ENCODE measurements at regions not wholly inside any gene's neighbourhood (a gene's known extent, or its start where the extent isn't known, plus 50 kb on each side); places are given as distances from the start of the nearest gene placed in this dataset.

DNA sequence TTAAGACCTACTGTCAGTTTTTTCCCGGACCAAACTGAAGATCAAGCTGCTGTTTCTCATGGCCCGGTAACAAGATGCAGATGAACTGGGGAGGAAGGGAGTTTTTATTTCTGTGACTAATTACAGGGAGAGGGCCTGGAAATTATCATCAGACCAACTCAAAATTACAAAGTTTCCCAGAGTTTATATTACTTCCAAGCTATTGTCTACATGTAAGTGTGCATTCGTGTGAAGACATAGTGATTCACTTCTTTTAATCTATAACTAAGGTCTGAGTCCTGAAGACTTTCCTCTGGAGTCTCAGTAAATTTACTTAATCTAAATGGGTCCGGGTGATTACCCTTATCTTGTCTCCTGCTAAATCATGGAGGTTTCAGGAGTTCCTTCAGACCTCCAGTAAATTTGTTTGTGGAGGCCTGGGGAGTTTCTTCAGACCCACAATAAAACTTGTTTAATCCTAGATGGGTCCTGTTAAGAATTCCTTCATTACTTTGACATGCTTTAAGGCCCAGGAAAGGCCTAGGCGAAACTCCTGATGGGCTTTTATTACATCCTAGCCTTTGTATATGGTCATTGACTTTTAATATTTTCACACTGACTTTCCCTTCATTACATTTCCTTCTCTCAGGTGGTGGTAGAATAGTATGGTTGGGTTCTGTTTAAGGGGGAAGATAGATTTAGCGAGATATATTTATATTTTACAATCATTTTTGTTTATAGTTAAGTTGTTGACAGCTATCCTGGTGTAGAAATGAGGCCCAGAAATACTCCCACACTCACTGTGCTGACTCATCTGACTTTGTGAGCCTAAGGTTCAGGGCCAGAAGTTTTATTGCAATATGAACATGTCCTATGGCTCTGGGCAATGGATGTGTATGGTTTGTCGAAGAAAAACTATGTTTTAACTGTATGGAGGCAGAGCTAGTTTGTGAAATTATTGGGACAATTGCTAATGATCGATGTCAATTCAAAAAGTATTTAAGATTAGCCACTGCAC, 627.0 kb upstream of the FBXO33 start:
- no peak overlapping the region for H3K4me3 ChIP-seq (ENCODE audit: low read depth in 2 of 2, low read length in 1 of 2)

DNA sequence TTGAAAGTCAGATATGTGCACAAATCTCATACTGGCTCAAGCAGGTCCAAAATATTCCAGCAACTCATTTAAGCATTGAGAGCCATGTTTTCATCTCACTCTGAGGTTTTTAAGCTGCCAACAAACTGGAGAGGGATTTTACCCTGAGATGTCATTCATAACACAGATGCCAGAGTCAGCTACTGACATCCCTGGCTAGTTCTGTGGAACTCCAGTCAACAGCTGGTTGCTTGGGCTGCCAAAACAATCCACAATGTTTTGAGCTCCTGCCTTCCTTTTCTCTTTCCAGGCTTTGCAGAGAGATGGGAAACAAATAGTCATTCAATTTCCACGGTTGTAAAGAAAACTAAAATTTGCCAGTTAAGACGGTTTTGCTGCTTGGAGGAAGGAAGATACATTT, 621.2 kb upstream of the FBXO33 start:
- Histone ChIP-seq H4K20me1 (ENCODE audit: insufficient read depth) (no peaks in the 10 kb centered on the region), H3K27me3 (ENCODE audit: insufficient read depth) (no peaks in the 10 kb centered on the region), H3K4me3 (ENCODE audit: low read depth in 2 of 2, low read length in 1 of 2) (no peak overlapping the region), H3K9me2 (no peaks in the 10 kb centered on the region), H3K4me2 (no peak overlapping the region), H2AFZ (ENCODE audit: low read depth) (no peak overlapping the region), H3K36me3 (replicated peaks in 1 of 2; ENCODE audit: control insufficient read depth in 1 of 2, insufficient read depth in 2 of 2, low read length in 1 of 2) (no peaks in the 10 kb centered on the region), H3K79me2 (ENCODE audit: insufficient read depth) (no peaks in the 10 kb centered on the region), H3K4me1 (ENCODE audit: control insufficient read depth in 1 of 2, insufficient read depth in 2 of 2, low read depth in 1 of 2, low read length in 1 of 2) (no peaks in the 10 kb centered on the region), H3K9ac (no peak overlapping the region), H3K9me3 (no peaks in the 10 kb centered on the region), H3K27ac (ENCODE audit: low read depth in 2 of 2, low read length in 1 of 2) (no peak overlapping the region), H3F3A (replicated peaks; ENCODE audit: insufficient read depth) (no peaks in the 10 kb centered on the region)
- TF ChIP-seq SIN3A (IDR thresholded peaks at IDR 0.05; ENCODE audit: borderline replicate concordance, low read depth, low read length) (no peak), CHD2 (IDR thresholded peaks at IDR 0.05; ENCODE audit: low read length, partially characterized antibody) (no peak), YY1 (IDR thresholded peaks at IDR 0.05; ENCODE audit: low read depth) (no peak), FOXM1 (IDR thresholded peaks at IDR 0.05; ENCODE audit: low read depth) (no peak), SMC3 (IDR thresholded peaks at IDR 0.05; ENCODE audit: low read depth, low read length) (no peak)
- TF ChIP-seq, protein P1, sequence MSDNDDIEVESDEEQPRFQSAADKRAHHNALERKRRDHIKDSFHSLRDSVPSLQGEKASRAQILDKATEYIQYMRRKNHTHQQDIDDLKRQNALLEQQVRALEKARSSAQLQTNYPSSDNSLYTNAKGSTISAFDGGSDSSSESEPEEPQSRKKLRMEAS (IDR thresholded peaks at IDR 0.05; ENCODE audit: low read depth), result no peak
- TF ChIP-seq, protein P2, sequence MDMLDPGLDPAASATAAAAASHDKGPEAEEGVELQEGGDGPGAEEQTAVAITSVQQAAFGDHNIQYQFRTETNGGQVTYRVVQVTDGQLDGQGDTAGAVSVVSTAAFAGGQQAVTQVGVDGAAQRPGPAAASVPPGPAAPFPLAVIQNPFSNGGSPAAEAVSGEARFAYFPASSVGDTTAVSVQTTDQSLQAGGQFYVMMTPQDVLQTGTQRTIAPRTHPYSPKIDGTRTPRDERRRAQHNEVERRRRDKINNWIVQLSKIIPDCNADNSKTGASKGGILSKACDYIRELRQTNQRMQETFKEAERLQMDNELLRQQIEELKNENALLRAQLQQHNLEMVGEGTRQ (IDR thresholded peaks at IDR 0.05; ENCODE audit: borderline replicate concordance, low read depth, low read length), result no peak
- CTCF ChIA-PET, result no interaction called here
- no peak for DNase-seq
- POLR2A ChIA-PET, result no interaction called here
- 3% methylated on average over 2 of the region's 2 CpGs for WGBS (ENCODE audit: low lambda C conversion rate)

More for the DNA sequence above, 627.0 kb upstream of the FBXO33 start:
- Histone ChIP-seq H3F3A (replicated peaks; ENCODE audit: insufficient read depth) (no peaks in the 10 kb centered on the region), H2AFZ (ENCODE audit: low read depth) (no peak overlapping the region), H4K20me1 (ENCODE audit: insufficient read depth) (no peaks in the 10 kb centered on the region), H3K9ac (no peak overlapping the region), H3K36me3 (replicated peaks in 1 of 2; ENCODE audit: control insufficient read depth in 1 of 2, insufficient read depth in 2 of 2, low read length in 1 of 2) (no peaks in the 10 kb centered on the region), H3K27me3 (ENCODE audit: insufficient read depth) (no peaks in the 10 kb centered on the region), H3K4me2 (no peak overlapping the region), H3K4me1 (ENCODE audit: control insufficient read depth in 1 of 2, insufficient read depth in 2 of 2, low read depth in 1 of 2, low read length in 1 of 2) (no peaks in the 10 kb centered on the region), H3K9me2 (no peaks in the 10 kb centered on the region), H3K27ac (ENCODE audit: low read depth in 2 of 2, low read length in 1 of 2) (no peak overlapping the region), H3K79me2 (ENCODE audit: insufficient read depth) (no peaks in the 10 kb centered on the region), H3K9me3 (no peaks in the 10 kb centered on the region)
- ChIA-PET POLR2A (no interaction called here), CTCF (no interaction called here)
- no peak for DNase-seq
- WGBS (ENCODE audit: low lambda C conversion rate), result 2% methylated on average over 7 of the region's 8 CpGs
- TF ChIP-seq FOXJ3 (CRISPR knock-in tag; IDR thresholded peaks at IDR 0.05), result no peak
- no peak for TF ChIP-seq MXI1 (IDR thresholded peaks at IDR 0.05; ENCODE audit: low read depth, low read length)
- no peak for TF ChIP-seq EZH2phosphoT487 (IDR thresholded peaks at IDR 0.05; ENCODE audit: borderline replicate concordance, low read depth)
